HepG2 (cell line): ENCODE measurements at regions not wholly inside any gene's neighbourhood (a gene's known extent, or its start where the extent isn't known, plus 50 kb on each side); places are given as distances from the start of the nearest gene placed in this dataset.

Experiments used
- ATAC-seq: fragments of 200-7000 bp; cut with Tn5 transposase; 3 replicates; pipeline ENCODE4 v1.9.1; 2020; ENCODE audit warnings: mild to moderate bottlenecking, moderate library complexity
- BruUV-seq: library from RNA; stranded (reverse); fragments of 400-500 nt; replicated peaks from 2 replicates; lab custom pipeline; 2021; lab: Mats Ljungman, UMichigan
- CTCF ChIA-PET: fragments of 300-600 bp; formaldehyde crosslinking; extraction: SDS; loops from one replicate; lab custom pipeline; 2021; ENCODE audit warnings: low total read pairs, inconsistent platforms, low intra/inter-chr PET ratio; lab: Yijun Ruan, JAX
- POLR2A ChIA-PET: fragments of 350-600 bp; sonication (Branson Sonifier 250); formaldehyde crosslinking; loops from one replicate; lab custom pipeline; 2020; ENCODE audit warnings: antibody characterized with exemption, inconsistent platforms; lab: Yijun Ruan, JAX
- DNase-seq: peaks from one replicate; pipeline ENCODE4 v3.0.0-alpha.2; 2015; ENCODE audit warnings: low spot score
- FAIRE-seq: peaks from 3 replicates; lab custom pipeline; 2011; peaks lifted over from hg19 to GRCh38; lab: Jason Lieb, UNC
- H2AFZ ChIP-seq: one replicate; pipeline ENCODE4 v1.6.1; 2011; ENCODE audit warnings: low read length, inconsistent platforms
- H3K27ac ChIP-seq: fragments of 300-600 bp; 3 replicates; pipeline ENCODE4 v1.8.0; 2011; ENCODE audit warnings: mixed run types, mild to moderate bottlenecking, mixed read lengths, low read length, inconsistent platforms; ENCODE audit not compliant: insufficient read depth; ENCODE audit errors: extremely low read length
- H3K27me3 ChIP-seq, 2 experiments: fragments of 200-600 bp in 1 of 2; 2 replicates in 1 of 2; 3 replicates in 1 of 2; pipeline versions ENCODE4 v1.6.0 to v1.8.0; 2011; ENCODE audit warnings: low read length in 2 of 2, mild to moderate bottlenecking in 2 of 2, moderate library complexity in 2 of 2, inconsistent platforms in 1 of 2; ENCODE audit not compliant: insufficient read depth in 2 of 2, control insufficient read depth in 1 of 2
- H3K36me3 ChIP-seq, 2 experiments: fragments of 200-600 bp in 1 of 2; replicated peaks in 1 of 2; 2 replicates in 1 of 2; 3 replicates in 1 of 2; pipeline versions ENCODE4 v1.5.1 to v1.8.0; 2011; ENCODE audit warnings: low read length in 2 of 2, inconsistent platforms in 1 of 2; ENCODE audit not compliant: insufficient read depth in 2 of 2, control insufficient read depth in 1 of 2
- H3K4me1 ChIP-seq: 2 replicates; pipeline ENCODE4 v1.5.1; 2012; ENCODE audit warnings: low read length, inconsistent platforms; ENCODE audit not compliant: insufficient read depth
- H3K4me2 ChIP-seq: 2 replicates; pipeline ENCODE4 v1.6.0; 2011; ENCODE audit warnings: low read depth, low read length, inconsistent platforms
- H3K4me3 ChIP-seq, 3 experiments: fragments of 200-600 bp in 1 of 3; sonication (generic), shearing (Covaris generic) in 1 of 3; replicated peaks in 1 of 3; 2 replicates each; pipeline ENCODE4 v1.5.1; 2011 to 2016; ENCODE audit warnings: low read length in 3 of 3, inconsistent platforms in 2 of 3, low read depth in 2 of 3, mild to moderate bottlenecking in 2 of 3, control low read depth in 1 of 3, mixed read lengths in 1 of 3; ENCODE audit not compliant: insufficient read depth in 1 of 3
- H3K79me2 ChIP-seq: one replicate; pipeline ENCODE4 v1.6.1; 2011; ENCODE audit warnings: low read length, inconsistent platforms; ENCODE audit not compliant: insufficient read depth
- H3K9ac ChIP-seq: 2 replicates; pipeline ENCODE4 v1.6.0; 2011; ENCODE audit warnings: mild to moderate bottlenecking, low read depth, low read length, inconsistent platforms; ENCODE audit not compliant: insufficient read depth
- H3K9me3 ChIP-seq: 2 replicates; pipeline ENCODE4 v1.5.1; 2012; ENCODE audit warnings: mild to moderate bottlenecking, low read length
- H4K20me1 ChIP-seq: 2 replicates; pipeline ENCODE4 v1.6.0; 2011; ENCODE audit warnings: inconsistent platforms, mild to moderate bottlenecking, low read length, moderate library complexity; ENCODE audit not compliant: insufficient read depth
- FOXA1 ChIP-seq, 2 experiments: fragments of 450-650 bp in 1 of 2; sonication (generic) in 1 of 2; formaldehyde crosslinking in 1 of 2; IDR thresholded peaks; 2 replicates each; pipeline versions ENCODE4 v1.4.0 to v1.6.1; 2016 to 2020; ENCODE audit warnings: missing genetic modification reagents in 1 of 2
- MAFF ChIP-seq: IDR thresholded peaks from 2 replicates; pipeline ENCODE4 v1.6.1; 2011; ENCODE audit warnings: low read depth, low read length, improper control_type of control experiment
- MAFK ChIP-seq, 2 experiments: IDR thresholded peaks in 1 of 2; conservative IDR thresholded peaks in 1 of 2; 2 replicates each; pipeline ENCODE4 v1.6.1; 2011; ENCODE audit warnings: improper control_type of control experiment in 2 of 2, low read length in 2 of 2
- MED8 ChIP-seq: sonication (generic); formaldehyde crosslinking; IDR thresholded peaks from 2 replicates; pipeline ENCODE4 v1.8.1; 2023; ENCODE audit warnings: mild to moderate bottlenecking, missing genetic modification reagents; ENCODE audit not compliant: insufficient replicate concordance
- TOE1 ChIP-seq: sonication (generic); formaldehyde crosslinking; IDR thresholded peaks from 2 replicates; pipeline ENCODE4 v1.4.0; 2020; ENCODE audit warnings: mild to moderate bottlenecking, missing genetic modification reagents
- ZNF180 ChIP-seq: sonication (generic); formaldehyde crosslinking; IDR thresholded peaks from 2 replicates; pipeline ENCODE4 v1.4.0; 2020; ENCODE audit warnings: low read depth, missing genetic modification reagents, borderline replicate concordance
- ZNF224 ChIP-seq: sonication (generic); formaldehyde crosslinking; IDR thresholded peaks from 2 replicates; pipeline ENCODE4 v1.5.0; 2020; ENCODE audit warnings: mild to moderate bottlenecking, missing genetic modification reagents
- ZNF550 ChIP-seq: sonication (generic); formaldehyde crosslinking; IDR thresholded peaks from 2 replicates; pipeline ENCODE4 v1.4.0; 2020; ENCODE audit warnings: mild to moderate bottlenecking, missing genetic modification reagents, borderline replicate concordance
- ZSCAN21 ChIP-seq: sonication (generic); formaldehyde crosslinking; IDR thresholded peaks from 2 replicates; pipeline ENCODE4 v1.8.0; 2022; ENCODE audit warnings: mild to moderate bottlenecking, missing genetic modification reagents, moderate library complexity, borderline replicate concordance
- WGBS: methylation state at CpG from one replicate; pipeline ENCODE4 v1.1.6; 2017; ENCODE audit warnings: low lambda C conversion rate; 5-methylcytosine and 5-hydroxymethylcytosine counted together
- in situ Hi-C: cut with HindIII; loops from 2 replicates; pipeline ENCODE4 v1.10.0; 2017; ENCODE audit warnings: low pct_unique_long_range_greater_than_20kb; ENCODE audit not compliant: extremely low pct_ligation_motif_present
- intact Hi-C: fragments of 100-400 bp; cut with micrococcal nuclease; formaldehyde crosslinking; loops from one replicate; pipeline ENCODE4 v1.10.0; 2022; ENCODE audit not compliant: unreplicated experiment

DNA sequence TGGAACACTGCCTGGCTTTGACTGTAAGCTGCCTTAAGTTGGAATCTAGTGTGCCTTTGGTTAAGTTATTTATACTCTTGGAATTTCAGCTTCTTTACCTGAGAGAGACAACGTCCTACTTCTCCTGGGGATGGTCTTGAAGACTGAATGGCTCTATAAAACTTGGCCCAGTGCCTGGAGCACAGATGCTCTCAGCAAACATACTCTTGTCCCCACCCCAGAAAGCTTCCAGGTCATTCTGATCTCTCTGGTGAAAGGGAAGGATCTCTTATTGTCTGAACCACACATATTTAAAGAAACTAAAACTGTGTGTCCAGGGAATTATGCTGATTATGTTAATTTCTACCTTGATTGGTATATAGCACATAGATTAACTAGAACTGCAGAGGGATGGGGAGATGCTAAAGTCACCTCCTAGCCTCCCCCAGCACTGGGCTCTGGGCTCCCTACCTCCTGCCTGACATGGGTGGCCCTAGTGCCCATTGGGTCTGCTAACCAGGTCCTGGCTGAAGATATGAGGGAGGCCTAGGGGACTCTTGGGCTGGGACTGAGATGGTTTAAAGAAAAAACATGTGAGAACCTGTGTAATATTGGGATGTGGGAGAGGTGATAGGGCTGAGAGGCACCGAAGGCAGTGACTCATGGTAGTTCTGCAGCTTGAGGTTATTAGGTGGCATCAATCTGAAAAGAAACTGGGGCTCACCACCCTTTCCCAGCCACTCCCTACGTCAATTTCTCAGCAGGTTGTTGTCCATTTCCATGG is 171.0 kb downstream of the RPLP1 start:
- no peak for DNase-seq
- no peak for ATAC-seq
- H3K27ac ChIP-seq = no peak overlapping the region
- no peaks in the 10 kb centered on the region for H3K9me3 ChIP-seq
- POLR2A ChIA-PET = no interaction called here
- no peak overlapping the region for H3K9ac ChIP-seq
- no peak overlapping the region for H3K4me2 ChIP-seq
- TF ChIP-seq MAFF = peak; percentile 65
- TF ChIP-seq ZSCAN21 = no peak
- TF ChIP-seq MAFK (conservative IDR thresholded peaks at IDR 0.05 in 1 of 2, IDR thresholded peaks at IDR 0.05 in 1 of 2; ENCODE audit: low read length in 2 of 2) = peak; percentile 65 to 70; a peak in 3 of 4 replicates
- CTCF ChIA-PET = no interaction called here
- peaks cover 2 to 50% of the 10 kb centered on the region in 2 experiments; a peak in 3 of 5 replicates for H3K27me3 ChIP-seq
- H3K36me3 ChIP-seq = no peaks in the 10 kb centered on the region
- no peak overlapping the region for H2AFZ ChIP-seq
- 7% methylated on average over 2 of the region's 3 CpGs for WGBS
- in situ Hi-C loops (no loop called here), intact Hi-C loops (no loop called here)
- H3K4me3 ChIP-seq = no peak overlapping the region
- H3K4me1 ChIP-seq = no peaks in the 10 kb centered on the region
- FAIRE-seq = no peak
- no TSS peak for BruUV-seq
- H3K79me2 ChIP-seq = no peaks in the 10 kb centered on the region
- H4K20me1 ChIP-seq = 0 out of 2 replicates have a peak, but pooled peaks cover 7% of the 10 kb centered on the region

- Histone ChIP-seq H3K9me3 (no peaks in the 10 kb centered on the region), H4K20me1 (0 out of 2 replicates have a peak, but pooled peaks cover 7% of the 10 kb centered on the region), H3K36me3 (no peaks in the 10 kb centered on the region), H3K27me3 (peaks cover 2 to 55% of the 10 kb centered on the region in 2 experiments; a peak in 3 of 5 replicates), H3K4me3 (no peak overlapping the region), H3K79me2 (no peaks in the 10 kb centered on the region), H3K4me2 (no peak overlapping the region), H3K9ac (no peak overlapping the region), H2AFZ (no peak overlapping the region), H3K4me1 (no peaks in the 10 kb centered on the region), H3K27ac (no peak overlapping the region)
- POLR2A ChIA-PET = no interaction called here
- WGBS = 0% methylated on average over 2 of the region's 2 CpGs
- no peak for DNase-seq
- in situ Hi-C loops = no loop called here
- BruUV-seq = no TSS peak
- no peak for ATAC-seq
- FAIRE-seq = no peak
- TF ChIP-seq FOXA1 (IDR thresholded peaks at IDR 0.05) = no peak
- TF ChIP-seq FOXA1 (CRISPR knock-in tag; IDR thresholded peaks at IDR 0.05) = no peak
- TF ChIP-seq ZNF180 (CRISPR knock-in tag) = no peak
- no peak for TF ChIP-seq ZNF550 (CRISPR knock-in tag)
- no peak for TF ChIP-seq MED8
- TF ChIP-seq TOE1 (CRISPR knock-in tag) = no peak
- no peak for TF ChIP-seq ZNF224
- TF ChIP-seq, all 625 proteins: peak for 0
- CTCF ChIA-PET = no interaction called here
- intact Hi-C loops = no loop called here
These were observed 171.5 kb downstream of the RPLP1 start for GRCh38 chr15:69624155-69624520.
